Keratinocyte (primary cell): ENCODE measurements at regions not wholly inside any gene's neighbourhood (a gene's known extent, or its start where the extent isn't known, plus 50 kb on each side); places are given as distances from the start of the nearest gene placed in this dataset.

Experiments
- DNase-seq: peaks from one replicate; pipeline ENCODE4 v3.0.0-alpha.2; 2011; ENCODE audit warnings: low read depth, missing footprints, low spot score
- FAIRE-seq: peaks from 2 replicates; lab custom pipeline; 2011; peaks lifted over from hg19 to GRCh38; lab: Jason Lieb, UNC
- H2AFZ ChIP-seq: 2 replicates; pipeline ENCODE4 v1.6.0; 2012; ENCODE audit warnings: low read length, control low read depth, inconsistent platforms; ENCODE audit not compliant: control insufficient read depth
- H3K27ac ChIP-seq: 2 replicates; pipeline ENCODE4 v1.5.1; 2011; ENCODE audit warnings: low read length; ENCODE audit not compliant: control insufficient read depth, insufficient read depth
- H3K27me3 ChIP-seq: 3 replicates; pipeline ENCODE4 v1.6.0; 2011; ENCODE audit warnings: low read length; ENCODE audit not compliant: control insufficient read depth, insufficient read depth; ENCODE audit errors: extremely low read depth
- H3K36me3 ChIP-seq, 2 experiments: 2 replicates in 1 of 2; 3 replicates in 1 of 2; pipeline ENCODE4 v1.5.1; 2011; ENCODE audit warnings: low read length in 2 of 2, mild to moderate bottlenecking in 1 of 2; ENCODE audit not compliant: control insufficient read depth in 2 of 2, insufficient read depth in 2 of 2; ENCODE audit errors: extremely low read depth in 1 of 2
- H3K4me1 ChIP-seq: 3 replicates; pipeline ENCODE4 v1.5.1; 2011; ENCODE audit warnings: low read length; ENCODE audit not compliant: control insufficient read depth, insufficient read depth; ENCODE audit errors: extremely low read depth
- H3K4me2 ChIP-seq: 3 replicates; pipeline ENCODE4 v1.6.0; 2011; ENCODE audit warnings: low read depth, low read length; ENCODE audit not compliant: control insufficient read depth, insufficient read depth; ENCODE audit errors: extremely low read depth
- H3K4me3 ChIP-seq, 3 experiments: fragments of 200-600 bp in 1 of 3; sonication (generic) in 1 of 3; 2 replicates in 2 of 3; 3 replicates in 1 of 3; pipeline ENCODE4 v1.5.1; 2011 to 2016; ENCODE audit warnings: low read length in 3 of 3, mild to moderate bottlenecking in 3 of 3, control low read depth in 2 of 3, inconsistent platforms in 1 of 3, low read depth in 1 of 3, mixed read lengths in 1 of 3, mixed run types in 1 of 3, moderate library complexity in 1 of 3; ENCODE audit not compliant: control insufficient read depth in 2 of 3, insufficient read depth in 2 of 3; ENCODE audit errors: extremely low read depth in 1 of 3
- H3K79me2 ChIP-seq: 2 replicates; pipeline ENCODE4 v1.6.0; 2012; ENCODE audit warnings: low read length; ENCODE audit not compliant: control insufficient read depth, insufficient read depth
- H3K9ac ChIP-seq: 3 replicates; pipeline ENCODE4 v1.6.0; 2011; ENCODE audit warnings: low read length; ENCODE audit not compliant: control insufficient read depth, insufficient read depth; ENCODE audit errors: extremely low read depth
- H3K9me1 ChIP-seq: 3 replicates; pipeline ENCODE4 v1.6.0; 2011; ENCODE audit warnings: low read length; ENCODE audit not compliant: control insufficient read depth, insufficient read depth; ENCODE audit errors: extremely low read depth
- H3K9me3 ChIP-seq: 2 replicates; pipeline ENCODE4 v1.5.1; 2012; ENCODE audit warnings: low read depth, low read length; ENCODE audit not compliant: control insufficient read depth
- H4K20me1 ChIP-seq: 3 replicates; pipeline ENCODE4 v1.6.0; 2011; ENCODE audit warnings: low read length; ENCODE audit not compliant: control insufficient read depth, insufficient read depth; ENCODE audit errors: extremely low read depth
- EZH2 ChIP-seq: IDR thresholded peaks from one replicate; pipeline ENCODE4 v1.6.1; 2012; ENCODE audit warnings: inconsistent platforms, mild to moderate bottlenecking, low read length, moderate library complexity
- dilution Hi-C: fragments of 300-500 bp; cut with MboI; formaldehyde crosslinking; loops from one replicate; pipeline ENCODE4 v1.7.0; 2020; ENCODE audit warnings: low sequenced_read_pairs; ENCODE audit not compliant: extremely low pct_ligation_motif_present
- TF ChIP-seq, protein P1 (sequence below), 3 experiments: IDR thresholded peaks in 1 of 3; conservative IDR thresholded peaks in 1 of 3; optimal IDR thresholded peaks in 1 of 3; 2 replicates in 2 of 3; 3 replicates in 1 of 3; pipeline versions ENCODE3 to v1.5.1; 2011; ENCODE audit warnings: low read length in 3 of 3, mild to moderate bottlenecking in 3 of 3, moderate library complexity in 2 of 3, control low read depth in 1 of 3, inconsistent platforms in 1 of 3; ENCODE audit not compliant: insufficient read depth in 2 of 3; ENCODE audit errors: extremely low read depth in 1 of 3

GRCh38 chr11:95461858-95462257 lies 230.9 kb upstream of the SESN3 start:
- FAIRE-seq (no peak), DNase-seq (no peak)
- Histone ChIP-seq H3K9me1 (no peaks in the 10 kb centered on the region), H3K27ac (no peak overlapping the region), H3K9me3 (peaks cover 8% of the 10 kb centered on the region), H3K4me3 (no peak overlapping the region), H3K27me3 (no peaks in the 10 kb centered on the region), H2AFZ (no peak overlapping the region), H3K9ac (no peak overlapping the region), H4K20me1 (no peaks in the 10 kb centered on the region), H3K4me1 (peaks cover 9% of the 10 kb centered on the region), H3K36me3 (no peaks in the 10 kb centered on the region), H3K4me2 (no peak overlapping the region), H3K79me2 (no peaks in the 10 kb centered on the region)
- no peak for TF ChIP-seq EZH2
- TF ChIP-seq, protein P1, sequence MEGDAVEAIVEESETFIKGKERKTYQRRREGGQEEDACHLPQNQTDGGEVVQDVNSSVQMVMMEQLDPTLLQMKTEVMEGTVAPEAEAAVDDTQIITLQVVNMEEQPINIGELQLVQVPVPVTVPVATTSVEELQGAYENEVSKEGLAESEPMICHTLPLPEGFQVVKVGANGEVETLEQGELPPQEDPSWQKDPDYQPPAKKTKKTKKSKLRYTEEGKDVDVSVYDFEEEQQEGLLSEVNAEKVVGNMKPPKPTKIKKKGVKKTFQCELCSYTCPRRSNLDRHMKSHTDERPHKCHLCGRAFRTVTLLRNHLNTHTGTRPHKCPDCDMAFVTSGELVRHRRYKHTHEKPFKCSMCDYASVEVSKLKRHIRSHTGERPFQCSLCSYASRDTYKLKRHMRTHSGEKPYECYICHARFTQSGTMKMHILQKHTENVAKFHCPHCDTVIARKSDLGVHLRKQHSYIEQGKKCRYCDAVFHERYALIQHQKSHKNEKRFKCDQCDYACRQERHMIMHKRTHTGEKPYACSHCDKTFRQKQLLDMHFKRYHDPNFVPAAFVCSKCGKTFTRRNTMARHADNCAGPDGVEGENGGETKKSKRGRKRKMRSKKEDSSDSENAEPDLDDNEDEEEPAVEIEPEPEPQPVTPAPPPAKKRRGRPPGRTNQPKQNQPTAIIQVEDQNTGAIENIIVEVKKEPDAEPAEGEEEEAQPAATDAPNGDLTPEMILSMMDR (optimal IDR thresholded peaks at IDR 0.05 in 1 of 3, IDR thresholded peaks at IDR 0.05 in 1 of 3, conservative IDR thresholded peaks at IDR 0.05 in 1 of 3; ENCODE audit: extremely low read depth in 1 of 3, insufficient read depth in 2 of 3, low read length in 3 of 3) = no peak
- dilution Hi-C loops = no loop called here

DNA sequence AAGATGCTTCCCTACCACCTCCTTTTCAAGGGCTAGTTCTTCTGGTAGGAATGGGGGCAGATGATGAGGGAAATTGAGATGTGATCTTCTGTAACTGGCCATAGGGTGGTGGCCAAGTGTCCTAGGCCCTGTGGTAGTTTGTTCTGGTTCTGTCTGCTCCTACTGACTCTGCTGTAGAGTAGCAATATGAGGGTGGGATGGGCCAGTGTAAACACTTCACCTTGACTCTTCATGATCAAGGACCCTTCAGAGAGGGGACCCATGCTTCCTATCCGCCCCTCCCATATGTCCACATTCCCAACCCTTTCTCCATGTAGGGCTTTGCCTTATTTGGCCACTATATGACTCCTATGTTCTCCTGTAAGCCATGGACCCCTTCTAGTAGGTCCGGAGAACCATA lies 230.3 kb upstream of the SESN3 start:
- Histone ChIP-seq H3K27ac (no peak overlapping the region), H3K9me1 (no peaks in the 10 kb centered on the region), H3K4me3 (no peak overlapping the region), H3K79me2 (no peaks in the 10 kb centered on the region), H3K36me3 (no peaks in the 10 kb centered on the region), H3K9ac (no peak overlapping the region), H3K9me3 (peaks cover 8% of the 10 kb centered on the region), H3K27me3 (no peaks in the 10 kb centered on the region), H4K20me1 (no peaks in the 10 kb centered on the region), H2AFZ (no peak overlapping the region), H3K4me2 (no peak overlapping the region), H3K4me1 (peaks cover 9% of the 10 kb centered on the region)
- DNase-seq (no peak), FAIRE-seq (no peak)
- TF ChIP-seq EZH2 = no peak
- TF ChIP-seq, protein P1 (optimal IDR thresholded peaks at IDR 0.05 in 1 of 3, IDR thresholded peaks at IDR 0.05 in 1 of 3, conservative IDR thresholded peaks at IDR 0.05 in 1 of 3; ENCODE audit: extremely low read depth in 1 of 3, insufficient read depth in 2 of 3, low read length in 3 of 3) = no peak
- dilution Hi-C loops = no loop called here
